H9 (cell line): ENCODE measurements at regions not wholly inside any gene's neighbourhood (a gene's known extent, or its start where the extent isn't known, plus 50 kb on each side); places are given as distances from the start of the nearest gene placed in this dataset.

Experiments used
- DNase-seq: peaks from one replicate; pipeline ENCODE4 v3.0.0-alpha.2; 2017
- H2AFZ ChIP-seq: one replicate; pipeline ENCODE4 v1.6.1; 2013; ENCODE audit warnings: mild to moderate bottlenecking, low read length, control low read depth, moderate library complexity
- H2AK5ac ChIP-seq: 2 replicates; pipeline ENCODE4 v1.6.1; 2013; ENCODE audit warnings: low read length, control low read depth, mixed read lengths; ENCODE audit not compliant: insufficient read length
- H2BK120ac ChIP-seq: one replicate; pipeline ENCODE4 v1.6.1; 2013; ENCODE audit warnings: low read depth, mild to moderate bottlenecking, low read length, control low read depth, inconsistent platforms; ENCODE audit not compliant: poor library complexity, severe bottlenecking
- H2BK12ac ChIP-seq: 2 replicates; pipeline ENCODE4 v1.6.1; 2013; ENCODE audit warnings: low read length, control low read depth, mixed read lengths, low read depth; ENCODE audit not compliant: insufficient read length
- H2BK15ac ChIP-seq: 2 replicates; pipeline ENCODE4 v1.6.1; 2013; ENCODE audit warnings: low read depth, low read length, control low read depth
- H2BK20ac ChIP-seq: one replicate; pipeline ENCODE4 v1.6.1; 2013; ENCODE audit warnings: low read depth, mild to moderate bottlenecking, low read length, control low read depth, inconsistent platforms; ENCODE audit not compliant: poor library complexity, severe bottlenecking
- H2BK5ac ChIP-seq: 2 replicates; pipeline ENCODE4 v1.6.1; 2013; ENCODE audit warnings: low read length, control low read depth, mixed read lengths; ENCODE audit not compliant: insufficient read length
- H3K14ac ChIP-seq: 2 replicates; pipeline ENCODE4 v1.6.1; 2013; ENCODE audit warnings: low read length, control low read depth; ENCODE audit not compliant: insufficient read depth
- H3K18ac ChIP-seq: 2 replicates; pipeline ENCODE4 v1.6.1; 2013; ENCODE audit warnings: low read depth, mild to moderate bottlenecking, mixed read lengths, low read length, control low read depth; ENCODE audit not compliant: insufficient read length
- H3K23ac ChIP-seq: 2 replicates; pipeline ENCODE4 v1.6.1; 2013; ENCODE audit warnings: low read length, control low read depth, mixed read lengths, low read depth; ENCODE audit not compliant: insufficient read length
- H3K23me2 ChIP-seq: 2 replicates; pipeline ENCODE4 v1.6.1; 2013; ENCODE audit warnings: low read depth, mild to moderate bottlenecking, mixed read lengths, low read length, control low read depth; ENCODE audit not compliant: insufficient read length, poor library complexity, severe bottlenecking
- H3K27ac ChIP-seq: 2 replicates; pipeline ENCODE4 v1.5.1; 2013; ENCODE audit warnings: low read length, control low read depth, mixed read lengths, low read depth; ENCODE audit not compliant: insufficient read length
- H3K27me3 ChIP-seq: 2 replicates; pipeline ENCODE4 v1.6.1; 2013; ENCODE audit warnings: low read length, control low read depth, inconsistent platforms; ENCODE audit not compliant: insufficient read depth
- H3K4ac ChIP-seq: 2 replicates; pipeline ENCODE4 v1.6.1; 2013; ENCODE audit warnings: low read depth, mild to moderate bottlenecking, control low read depth, inconsistent platforms, low read length, moderate library complexity
- H3K4me1 ChIP-seq: 2 replicates; pipeline ENCODE4 v1.6.1; 2013; ENCODE audit warnings: low read length, control low read depth, inconsistent platforms; ENCODE audit not compliant: insufficient read depth
- H3K4me2 ChIP-seq: 2 replicates; pipeline ENCODE4 v1.6.1; 2013; ENCODE audit warnings: low read length, control low read depth, mixed read lengths; ENCODE audit not compliant: insufficient read length, insufficient read depth
- H3K56ac ChIP-seq: 2 replicates; pipeline ENCODE4 v1.6.1; 2013; ENCODE audit warnings: low read depth, mild to moderate bottlenecking, mixed read lengths, low read length, control low read depth; ENCODE audit not compliant: insufficient read length
- H3K79me1 ChIP-seq: 2 replicates; pipeline ENCODE4 v1.6.1; 2013; ENCODE audit warnings: low read depth, mild to moderate bottlenecking, moderate library complexity, low read length, control low read depth, inconsistent platforms; ENCODE audit not compliant: insufficient read depth, poor library complexity, severe bottlenecking
- H3K79me2 ChIP-seq: 2 replicates; pipeline ENCODE4 v1.6.1; 2013; ENCODE audit warnings: low read length, control low read depth, inconsistent platforms; ENCODE audit not compliant: insufficient read depth
- H3K9ac ChIP-seq: 2 replicates; pipeline ENCODE4 v1.6.1; 2013; ENCODE audit warnings: low read length, control low read depth, mixed read lengths; ENCODE audit not compliant: insufficient read length; ENCODE audit errors: extremely low read depth
- H3K9me3 ChIP-seq: one replicate; pipeline ENCODE4 v1.6.1; 2013; ENCODE audit warnings: low read depth, low read length, inconsistent platforms; ENCODE audit not compliant: control insufficient read depth
- H3T11ph ChIP-seq: one replicate; pipeline ENCODE4 v1.6.1; 2013; ENCODE audit warnings: mild to moderate bottlenecking, low read length, control low read depth, inconsistent platforms
- H4K20me1 ChIP-seq: one replicate; pipeline ENCODE4 v1.6.1; 2013; ENCODE audit not compliant: control insufficient read depth, insufficient read length, insufficient read depth
- H4K5ac ChIP-seq: 2 replicates; pipeline ENCODE4 v1.6.1; 2013; ENCODE audit warnings: low read depth, mild to moderate bottlenecking, mixed read lengths, low read length, control low read depth; ENCODE audit not compliant: insufficient read length
- H4K8ac ChIP-seq: replicated peaks from 2 replicates; pipeline ENCODE4 v1.6.1; 2013; ENCODE audit warnings: low read length, control low read depth, mixed read lengths, low read depth; ENCODE audit not compliant: insufficient read length
- H4K91ac ChIP-seq: 2 replicates; pipeline ENCODE4 v1.6.1; 2013; ENCODE audit warnings: low read depth, mild to moderate bottlenecking, moderate library complexity, mixed read lengths, low read length, control low read depth; ENCODE audit not compliant: insufficient read length
- H3K27ac Mint-ChIP-seq, 3 experiments: 2 replicates in 2 of 3; 3 replicates in 1 of 3; pipeline ENCODE4 v1.8.0; 2020 to 2021; ENCODE audit warnings: mixed read lengths in 3 of 3, mild to moderate bottlenecking in 1 of 3, moderate library complexity in 1 of 3
- H3K27me3 Mint-ChIP-seq: 2 replicates; pipeline ENCODE4 v1.8.0; 2021; ENCODE audit warnings: low read depth, mild to moderate bottlenecking, moderate library complexity, mixed read lengths
- H3K36me3 Mint-ChIP-seq, 3 experiments: 2 replicates in 2 of 3; 3 replicates in 1 of 3; pipeline ENCODE4 v1.8.0; 2020 to 2021; ENCODE audit warnings: low read depth in 3 of 3, mixed read lengths in 3 of 3; ENCODE audit not compliant: insufficient read depth in 1 of 3
- H3K4me1 Mint-ChIP-seq, 2 experiments: 2 replicates each; pipeline ENCODE4 v1.8.0; 2020; ENCODE audit warnings: mixed read lengths in 2 of 2
- H3K4me3 Mint-ChIP-seq, 2 experiments: 2 replicates in 1 of 2; 3 replicates in 1 of 2; pipeline ENCODE4 v1.8.0; 2020 to 2021; ENCODE audit warnings: mild to moderate bottlenecking in 2 of 2, mixed read lengths in 2 of 2, moderate library complexity in 1 of 2
- H3K9me3 Mint-ChIP-seq, 2 experiments: 2 replicates in 1 of 2; 3 replicates in 1 of 2; pipeline ENCODE4 v1.8.0; 2020; ENCODE audit warnings: mild to moderate bottlenecking in 2 of 2, mixed read lengths in 2 of 2, moderate library complexity in 1 of 2
- WGBS: extraction: QIAGEN DNeasy Blood & Tissue Kit; methylation state at CpG from one replicate; pipeline ENCODE4 v1.1.7; 2013; ENCODE audit warnings: missing lambda C conversion rate, low lambda C conversion rate, mixed read lengths; ENCODE audit not compliant: insufficient read length; ENCODE audit errors: extremely low coverage; 5-methylcytosine and 5-hydroxymethylcytosine counted together
- TF ChIP-seq, protein P1 (sequence below): fragments of 200-600 bp; sonication (generic); conservative IDR thresholded peaks from 3 replicates; pipeline ENCODE4 v1.8.0; 2021; ENCODE audit warnings: antibody characterized with exemption, mild to moderate bottlenecking

- no peaks in the 10 kb centered on the region for H3K36me3 Mint-ChIP-seq
- no peaks in the 10 kb centered on the region for H3K9me3 Mint-ChIP-seq
- no peak for DNase-seq
- H3K79me1 ChIP-seq: no peaks in the 10 kb centered on the region
- H3K4me1 Mint-ChIP-seq: 0 out of 4 replicates have a peak, but pooled peaks cover 0 to 5% of the 10 kb centered on the region in 2 experiments
- no peak overlapping the region for H3K27ac Mint-ChIP-seq
- no peak overlapping the region for H3K18ac ChIP-seq
- no peaks in the 10 kb centered on the region; the same call in 1 of the 2 replicates for H3K27me3 ChIP-seq
- H3K56ac ChIP-seq: no peak overlapping the region
- TF ChIP-seq, protein P1, sequence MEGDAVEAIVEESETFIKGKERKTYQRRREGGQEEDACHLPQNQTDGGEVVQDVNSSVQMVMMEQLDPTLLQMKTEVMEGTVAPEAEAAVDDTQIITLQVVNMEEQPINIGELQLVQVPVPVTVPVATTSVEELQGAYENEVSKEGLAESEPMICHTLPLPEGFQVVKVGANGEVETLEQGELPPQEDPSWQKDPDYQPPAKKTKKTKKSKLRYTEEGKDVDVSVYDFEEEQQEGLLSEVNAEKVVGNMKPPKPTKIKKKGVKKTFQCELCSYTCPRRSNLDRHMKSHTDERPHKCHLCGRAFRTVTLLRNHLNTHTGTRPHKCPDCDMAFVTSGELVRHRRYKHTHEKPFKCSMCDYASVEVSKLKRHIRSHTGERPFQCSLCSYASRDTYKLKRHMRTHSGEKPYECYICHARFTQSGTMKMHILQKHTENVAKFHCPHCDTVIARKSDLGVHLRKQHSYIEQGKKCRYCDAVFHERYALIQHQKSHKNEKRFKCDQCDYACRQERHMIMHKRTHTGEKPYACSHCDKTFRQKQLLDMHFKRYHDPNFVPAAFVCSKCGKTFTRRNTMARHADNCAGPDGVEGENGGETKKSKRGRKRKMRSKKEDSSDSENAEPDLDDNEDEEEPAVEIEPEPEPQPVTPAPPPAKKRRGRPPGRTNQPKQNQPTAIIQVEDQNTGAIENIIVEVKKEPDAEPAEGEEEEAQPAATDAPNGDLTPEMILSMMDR: no peak
- H3K23me2 ChIP-seq: no peaks in the 10 kb centered on the region
- H3K14ac ChIP-seq: no peak overlapping the region
- H3K4me1 ChIP-seq: no peaks in the 10 kb centered on the region
- no peak overlapping the region for H2BK120ac ChIP-seq
- no peaks in the 10 kb centered on the region for H3K9me3 ChIP-seq
- H3K4me3 Mint-ChIP-seq: no peak overlapping the region
- H3K27me3 Mint-ChIP-seq: no peaks in the 10 kb centered on the region; the same call in 1 of the 2 replicates
- no peak overlapping the region for H3K4ac ChIP-seq
- H2BK5ac ChIP-seq: no peak overlapping the region
- no peak overlapping the region for H2AFZ ChIP-seq
- no peak overlapping the region for H3K23ac ChIP-seq
- no peaks in the 10 kb centered on the region for H3K79me2 ChIP-seq
- H2BK12ac ChIP-seq: no peak overlapping the region
- H3K4me2 ChIP-seq: no peak overlapping the region
- H4K8ac ChIP-seq: no peak overlapping the region
- no peak overlapping the region for H3K9ac ChIP-seq
- no peak overlapping the region for H3K27ac ChIP-seq
- H3T11ph ChIP-seq: no peak overlapping the region
- H2BK15ac ChIP-seq: no peak overlapping the region
- no peaks in the 10 kb centered on the region for H4K20me1 ChIP-seq
- no peak overlapping the region for H2AK5ac ChIP-seq
- no peak overlapping the region for H4K5ac ChIP-seq
- no peak overlapping the region for H2BK20ac ChIP-seq
- no peak overlapping the region for H4K91ac ChIP-seq
- WGBS: no CpG with 5 or more reads among the region's 4 CpGs
These were observed 826.6 kb downstream of the MAFB start for GRCh38 chr20:39862470-39862891.
